SW480 (cell line): ENCODE measurements at regions not wholly inside any gene's neighbourhood (a gene's known extent, or its start where the extent isn't known, plus 50 kb on each side); places are given as distances from the start of the nearest gene placed in this dataset.

Experiments
- DNase-seq: peaks from one replicate; pipeline ENCODE4 v3.0.0-alpha.2; 2016; ENCODE audit warnings: low spot score

GRCh38 chr11:119473901-119474681 is 51.1 kb upstream of the THY1 start:
- DNase-seq = no peak

DNA sequence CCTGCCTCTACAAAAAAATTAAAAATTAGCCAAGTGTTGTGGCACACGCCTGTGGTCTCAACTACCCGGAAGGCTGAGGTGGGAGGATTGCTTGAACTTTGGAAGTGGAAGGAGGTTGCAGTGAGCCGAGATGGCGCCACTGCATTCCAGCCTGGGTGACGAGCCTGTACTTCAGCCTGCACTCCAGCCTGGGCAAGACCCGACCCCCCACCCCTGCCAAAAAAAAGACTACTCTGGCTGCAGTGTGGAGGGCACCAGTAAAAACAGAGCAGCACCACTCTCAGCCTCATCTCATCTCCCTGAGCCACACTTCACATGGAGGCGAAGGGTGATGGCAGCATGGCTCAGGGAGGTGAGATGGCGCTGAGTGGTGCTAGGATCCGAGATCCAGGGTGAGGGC is 50.3 kb upstream of the THY1 start:
- no peak for DNase-seq

- DNase-seq = no peak
Observed at GRCh38 chr11:119472856-119473222, 49.9 kb upstream of the THY1 start.
